Neural cell (in vitro differentiated cells): ENCODE measurements at regions not wholly inside any gene's neighbourhood (a gene's known extent, or its start where the extent isn't known, plus 50 kb on each side); places are given as distances from the start of the nearest gene placed in this dataset.

ENCODE experiments used
- H2AFZ ChIP-seq: fragments of 200-600, 300-800 bp; sonication (generic), shearing (Covaris generic); 2 replicates; pipeline ENCODE4 v1.6.0; 2014; ENCODE audit warnings: low read depth, mild to moderate bottlenecking, antibody characterized with exemption, low read length, moderate library complexity
- H3F3A ChIP-seq: fragments of 200-600 bp; shearing (Covaris generic); 2 replicates; pipeline ENCODE4 v1.6.1; 2016; ENCODE audit warnings: mild to moderate bottlenecking, moderate library complexity, mixed read lengths, antibody characterized with exemption, low read length; ENCODE audit not compliant: insufficient read depth, poor library complexity, severe bottlenecking
- H3K27ac ChIP-seq: fragments of 200-600, 300-800 bp; sonication (generic), shearing (Covaris generic); 2 replicates; pipeline ENCODE4 v1.5.1; 2014; ENCODE audit warnings: mild to moderate bottlenecking, low read length, moderate library complexity
- H3K27me3 ChIP-seq: fragments of 300-800, 200-600 bp; sonication (generic), shearing (Covaris generic); 2 replicates; pipeline ENCODE4 v1.6.0; 2014; ENCODE audit warnings: mild to moderate bottlenecking, low read depth, low read length, moderate library complexity; ENCODE audit not compliant: insufficient read depth
- H3K36me3 ChIP-seq: fragments of 300-800, 200-600 bp; sonication (generic), shearing (Covaris generic); 2 replicates; pipeline ENCODE4 v1.5.1; 2014; ENCODE audit warnings: mild to moderate bottlenecking, antibody characterized with exemption, low read length, moderate library complexity; ENCODE audit not compliant: insufficient read depth
- H3K4me2 ChIP-seq: fragments of 300-800, 200-600 bp; sonication (generic), shearing (Covaris generic); 2 replicates; pipeline ENCODE4 v1.6.0; 2014; ENCODE audit warnings: mild to moderate bottlenecking, low read length
- H3K4me3 ChIP-seq: fragments of 300-800, 200-600 bp; sonication (generic), shearing (Covaris generic); 2 replicates; pipeline ENCODE4 v1.5.1; 2014; ENCODE audit warnings: mild to moderate bottlenecking, low read length, moderate library complexity
- H3K79me2 ChIP-seq: fragments of 200-600 bp; shearing (Covaris generic); replicated peaks from 2 replicates; pipeline ENCODE4 v1.6.0; 2014; ENCODE audit warnings: mild to moderate bottlenecking, low read length, moderate library complexity; ENCODE audit not compliant: insufficient read depth
- H3K9ac ChIP-seq: fragments of 300-800, 200-600 bp; sonication (generic), shearing (Covaris generic); 2 replicates; pipeline ENCODE4 v1.6.1; 2016; ENCODE audit warnings: mild to moderate bottlenecking, low read length, mixed read lengths
- H3K9me2 ChIP-seq: fragments of 200-600 bp; shearing (Covaris generic); 2 replicates; pipeline ENCODE4 v1.6.1; 2016; ENCODE audit warnings: mild to moderate bottlenecking, low read length, mixed read lengths; ENCODE audit not compliant: insufficient read depth
- H3K9me3 ChIP-seq: fragments of 200-600, 300-800 bp; sonication (generic), shearing (Covaris generic); 2 replicates; pipeline ENCODE4 v1.6.1; 2016; ENCODE audit warnings: mild to moderate bottlenecking, mixed run types, low read length, moderate library complexity, mixed read lengths
- H4K20me1 ChIP-seq: fragments of 200-600 bp; shearing (Covaris generic); 2 replicates; pipeline ENCODE4 v1.6.1; 2016; ENCODE audit warnings: mild to moderate bottlenecking, mixed run types; ENCODE audit not compliant: insufficient read depth
- CTCF ChIP-seq: fragments of 450-650 bp; IDR thresholded peaks from 2 replicates; pipeline ENCODE4 v1.5.1; 2014; ENCODE audit warnings: antibody characterized with exemption, mild to moderate bottlenecking, moderate library complexity; ENCODE audit not compliant: poor library complexity, severe bottlenecking
- EP300 ChIP-seq: fragments of 450-650 bp; conservative IDR thresholded peaks from 2 replicates; pipeline ENCODE4 v1.6.1; 2014; ENCODE audit warnings: antibody characterized with exemption, mild to moderate bottlenecking, moderate library complexity; ENCODE audit not compliant: poor library complexity, severe bottlenecking
- EZH2 ChIP-seq: fragments of 200-600, 300-800 bp; shearing (Covaris generic), sonication (generic); IDR thresholded peaks from 2 replicates; pipeline ENCODE4 v1.6.1; 2014; ENCODE audit warnings: antibody characterized with exemption, low read length, borderline replicate concordance, mild to moderate bottlenecking; ENCODE audit not compliant: insufficient read depth, poor library complexity, severe bottlenecking
- MXI1 ChIP-seq: fragments of 450-650 bp; conservative IDR thresholded peaks from 2 replicates; pipeline ENCODE4 v1.6.1; 2014; ENCODE audit warnings: antibody characterized with exemption, mild to moderate bottlenecking; ENCODE audit not compliant: poor library complexity, severe bottlenecking
- POLR2AphosphoS5 ChIP-seq: IDR thresholded peaks from 2 replicates; pipeline ENCODE4 v1.6.1; 2012
- RAD21 ChIP-seq: fragments of 450-650 bp; conservative IDR thresholded peaks from 2 replicates; pipeline ENCODE4 v1.6.1; 2014; ENCODE audit warnings: antibody characterized with exemption, mild to moderate bottlenecking, moderate library complexity
- REST ChIP-seq: IDR thresholded peaks from 2 replicates; pipeline ENCODE4 v1.6.1; 2012; ENCODE audit warnings: borderline replicate concordance
- SMC3 ChIP-seq: fragments of 450-650 bp; conservative IDR thresholded peaks from 2 replicates; pipeline ENCODE4 v1.6.1; 2014; ENCODE audit warnings: antibody characterized with exemption, mild to moderate bottlenecking, moderate library complexity; ENCODE audit not compliant: poor library complexity
- TAF1 ChIP-seq: IDR thresholded peaks from 2 replicates; pipeline ENCODE4 v1.6.1; 2012; ENCODE audit warnings: low read depth

GRCh38 chr13:104015646-104016396 is 949.6 kb upstream of the SLC10A2 start:
- no peak overlapping the region for H3K4me2 ChIP-seq
- no peaks in the 10 kb centered on the region for H3K9me2 ChIP-seq
- H3K27me3 ChIP-seq = no peaks in the 10 kb centered on the region
- no peak overlapping the region for H3K27ac ChIP-seq
- no peaks in the 10 kb centered on the region for H3K36me3 ChIP-seq
- H3K4me3 ChIP-seq = no peak overlapping the region
- H3K79me2 ChIP-seq = no peaks in the 10 kb centered on the region
- no peaks in the 10 kb centered on the region for H4K20me1 ChIP-seq
- H3K9me3 ChIP-seq = no peaks in the 10 kb centered on the region
- TF ChIP-seq RAD21 (no peak), EZH2 (no peak), CTCF (no peak)
- no peak overlapping the region for H2AFZ ChIP-seq
- H3F3A ChIP-seq = no peaks in the 10 kb centered on the region
- H3K9ac ChIP-seq = no peak overlapping the region

GRCh38 chr13:104014803-104015645 is 948.8 kb upstream of the SLC10A2 start:
- no peaks in the 10 kb centered on the region for H4K20me1 ChIP-seq
- H3K9me2 ChIP-seq = no peaks in the 10 kb centered on the region
- H3K4me2 ChIP-seq = no peak overlapping the region
- no peak overlapping the region for H3K27ac ChIP-seq
- H3K79me2 ChIP-seq = no peaks in the 10 kb centered on the region
- no peak overlapping the region for H3K4me3 ChIP-seq
- TF ChIP-seq RAD21 (no peak), TAF1 (no peak), EP300 (no peak), REST (no peak), CTCF (no peak), SMC3 (no peak), EZH2 (no peak), POLR2AphosphoS5 (no peak), MXI1 (no peak)
- no peaks in the 10 kb centered on the region for H3K9me3 ChIP-seq
- no peak overlapping the region for H3K9ac ChIP-seq
- H3K27me3 ChIP-seq = no peaks in the 10 kb centered on the region
- no peak overlapping the region for H2AFZ ChIP-seq
- no peaks in the 10 kb centered on the region for H3K36me3 ChIP-seq
- no peaks in the 10 kb centered on the region for H3F3A ChIP-seq
